IMR-90 (cell line): ENCODE measurements at regions not wholly inside any gene's neighbourhood (a gene's known extent, or its start where the extent isn't known, plus 50 kb on each side); places are given as distances from the start of the nearest gene placed in this dataset.

ENCODE experiments used
- ATAC-seq: fragments of 200-7000 bp; cut with Tn5 transposase; 2 replicates; pipeline ENCODE4 v1.9.1; 2020; ENCODE audit warnings: low read depth, mild to moderate bottlenecking, moderate library complexity
- BruUV-seq: library from RNA; stranded (reverse); fragments of 400-500 nt; replicated peaks from 2 replicates; lab custom pipeline; 2021; lab: Mats Ljungman, UMichigan
- CTCF ChIA-PET: fragments of 300-600 bp; formaldehyde crosslinking; extraction: SDS; loops from one replicate; lab custom pipeline; 2021; ENCODE audit warnings: antibody characterized with exemption; lab: Yijun Ruan, JAX
- POLR2A ChIA-PET: fragments of 300-600 bp; sonication (Branson Sonifier 250); formaldehyde crosslinking; loops from one replicate; lab custom pipeline; 2022; ENCODE audit warnings: antibody characterized with exemption; ENCODE audit not compliant: unreplicated experiment; lab: Charles Lee
- DNase-seq: peaks from one replicate; pipeline ENCODE4 v3.0.0; 2013
- H2AFZ ChIP-seq: replicated peaks from 2 replicates; pipeline ENCODE3; 2013; ENCODE audit warnings: low read length, mild to moderate bottlenecking; ENCODE audit not compliant: poor library complexity
- H2AK5ac ChIP-seq: 2 replicates; pipeline ENCODE4 v1.6.1; 2013; ENCODE audit warnings: low read depth, low read length, inconsistent platforms
- H2AK9ac ChIP-seq: replicated peaks from 2 replicates; pipeline ENCODE3; 2013; ENCODE audit warnings: mild to moderate bottlenecking, low read depth, low read length, moderate library complexity; ENCODE audit not compliant: poor library complexity
- H2BK120ac ChIP-seq: 2 replicates; pipeline ENCODE4 v1.6.1; 2013; ENCODE audit warnings: low read depth, low read length, inconsistent platforms
- H2BK15ac ChIP-seq: 3 replicates; pipeline ENCODE4 v1.6.1; 2013; ENCODE audit warnings: low read depth, low read length, inconsistent platforms
- H2BK20ac ChIP-seq: 2 replicates; pipeline ENCODE4 v1.6.1; 2013; ENCODE audit warnings: low read depth, mild to moderate bottlenecking, inconsistent platforms, low read length, moderate library complexity
- H2BK5ac ChIP-seq: 2 replicates; pipeline ENCODE4 v1.6.1; 2013; ENCODE audit warnings: mild to moderate bottlenecking, low read depth, low read length, inconsistent platforms; ENCODE audit not compliant: poor library complexity, severe bottlenecking
- H3K14ac ChIP-seq: replicated peaks from 2 replicates; pipeline ENCODE4 v1.6.1; 2013; ENCODE audit warnings: low read depth, low read length, inconsistent platforms
- H3K18ac ChIP-seq: 2 replicates; pipeline ENCODE4 v1.6.1; 2013; ENCODE audit warnings: low read depth, low read length, control low read depth
- H3K23ac ChIP-seq: 2 replicates; pipeline ENCODE4 v1.6.1; 2013; ENCODE audit warnings: low read depth, low read length, inconsistent platforms
- H3K27ac ChIP-seq: 2 replicates; pipeline ENCODE4 v1.5.1; 2013; ENCODE audit warnings: mild to moderate bottlenecking, control low read depth, low read length; ENCODE audit not compliant: insufficient read depth
- H3K27me3 ChIP-seq: 2 replicates; pipeline ENCODE4 v1.6.1; 2013; ENCODE audit warnings: low read length; ENCODE audit not compliant: control insufficient read depth, insufficient read depth
- H3K36me3 ChIP-seq: 2 replicates; pipeline ENCODE4 v1.6.1; 2013; ENCODE audit warnings: low read length, mixed read lengths; ENCODE audit not compliant: control insufficient read depth, insufficient read depth
- H3K4ac ChIP-seq: 2 replicates; pipeline ENCODE4 v1.6.1; 2013; ENCODE audit warnings: low read depth, low read length, inconsistent platforms
- H3K4me1 ChIP-seq: 2 replicates; pipeline ENCODE4 v1.6.1; 2013; ENCODE audit warnings: low read length, mixed read lengths; ENCODE audit not compliant: control insufficient read depth, insufficient read depth
- H3K4me2 ChIP-seq: 2 replicates; pipeline ENCODE4 v1.6.1; 2013; ENCODE audit warnings: low read depth, mild to moderate bottlenecking, control low read depth, low read length, moderate library complexity
- H3K4me3 ChIP-seq: 2 replicates; pipeline ENCODE4 v1.5.1; 2013; ENCODE audit warnings: low read depth, mild to moderate bottlenecking, control low read depth, low read length, moderate library complexity; ENCODE audit not compliant: insufficient read depth
- H3K56ac ChIP-seq: 2 replicates; pipeline ENCODE4 v1.6.1; 2013; ENCODE audit warnings: low read length, inconsistent platforms; ENCODE audit not compliant: insufficient read depth; ENCODE audit errors: extremely low read depth
- H3K79me1 ChIP-seq, 2 experiments: 2 replicates each; pipeline ENCODE4 v1.6.1; 2013; ENCODE audit warnings: low read length in 2 of 2, inconsistent platforms in 1 of 2, low read depth in 1 of 2
- H3K9ac ChIP-seq: 2 replicates; pipeline ENCODE4 v1.6.1; 2013; ENCODE audit warnings: low read depth, low read length, control low read depth
- H3K9me1 ChIP-seq: 2 replicates; pipeline ENCODE4 v1.6.1; 2013; ENCODE audit warnings: low read length, inconsistent platforms; ENCODE audit not compliant: insufficient read depth
- H3K9me3 ChIP-seq: 2 replicates; pipeline ENCODE4 v1.6.1; 2013; ENCODE audit warnings: low read length; ENCODE audit not compliant: control insufficient read depth, insufficient read depth
- H4K20me1 ChIP-seq: 2 replicates; pipeline ENCODE4 v1.6.1; 2013; ENCODE audit warnings: low read length, inconsistent platforms; ENCODE audit not compliant: insufficient read depth
- H4K5ac ChIP-seq: 2 replicates; pipeline ENCODE4 v1.6.1; 2013; ENCODE audit warnings: mild to moderate bottlenecking, low read depth, low read length, control low read depth
- H4K8ac ChIP-seq, 2 experiments: 2 replicates each; pipeline ENCODE4 v1.6.1; 2013; ENCODE audit warnings: low read depth in 2 of 2, low read length in 2 of 2, control low read depth in 1 of 2, inconsistent platforms in 1 of 2
- H4K91ac ChIP-seq: 2 replicates; pipeline ENCODE4 v1.6.1; 2013; ENCODE audit warnings: low read depth, low read length, inconsistent platforms; ENCODE audit not compliant: insufficient read depth
- BHLHE40 ChIP-seq: fragments of 150-350 bp; IDR thresholded peaks from 2 replicates; pipeline ENCODE4 v1.6.1; 2016; ENCODE audit warnings: mild to moderate bottlenecking, low read depth, low read length
- CEBPB ChIP-seq: IDR thresholded peaks from 2 replicates; pipeline ENCODE4 v1.6.1; 2012; ENCODE audit warnings: low read depth, low read length, improper control_type of control experiment
- ELK1 ChIP-seq: fragments of 150-350 bp; IDR thresholded peaks from 2 replicates; pipeline ENCODE4 v1.6.1; 2016; ENCODE audit warnings: low read depth, mild to moderate bottlenecking, low read length, moderate library complexity, borderline replicate concordance
- FOS ChIP-seq: fragments of 150-350 bp; IDR thresholded peaks from 2 replicates; pipeline ENCODE4 v1.6.1; 2016; ENCODE audit warnings: low read depth, low read length
- MAZ ChIP-seq: IDR thresholded peaks from 2 replicates; pipeline ENCODE4 v1.6.1; 2012; ENCODE audit warnings: low read depth, mild to moderate bottlenecking, low read length, improper control_type of control experiment, moderate library complexity, borderline replicate concordance
- MXI1 ChIP-seq: IDR thresholded peaks from 2 replicates; pipeline ENCODE4 v1.6.1; 2012; ENCODE audit warnings: low read depth, mild to moderate bottlenecking, low read length, moderate library complexity, borderline replicate concordance
- NFE2L2 ChIP-seq: fragments of 150-350 bp; IDR thresholded peaks from 2 replicates; pipeline ENCODE4 v1.6.1; 2016; ENCODE audit warnings: low read depth, mild to moderate bottlenecking, low read length
- RAD21 ChIP-seq: IDR thresholded peaks from 2 replicates; pipeline ENCODE4 v1.6.1; 2012; ENCODE audit warnings: low read length, improper control_type of control experiment
- RCOR1 ChIP-seq: IDR thresholded peaks from 2 replicates; pipeline ENCODE4 v1.6.1; 2012; ENCODE audit warnings: mild to moderate bottlenecking, low read length, improper control_type of control experiment; ENCODE audit not compliant: insufficient replicate concordance
- SMC3 ChIP-seq: fragments of 150-350 bp; IDR thresholded peaks from 2 replicates; pipeline ENCODE4 v1.6.1; 2016; ENCODE audit warnings: low read depth, mild to moderate bottlenecking, antibody characterized with exemption, low read length, moderate library complexity
- USF2 ChIP-seq: fragments of 150-350 bp; IDR thresholded peaks from 2 replicates; pipeline ENCODE4 v1.6.1; 2017; ENCODE audit warnings: mild to moderate bottlenecking, antibody characterized with exemption, low read length, low read depth
- WGBS, 2 experiments: methylation state at CpG; one replicate each; pipeline versions ENCODE4 v1.1.5 to v1.1.7; 2013; ENCODE audit warnings: missing lambda C conversion rate in 2 of 2; ENCODE audit not compliant: insufficient read length in 1 of 2; ENCODE audit errors: extremely low coverage in 2 of 2; 5-methylcytosine and 5-hydroxymethylcytosine counted together
- dilution Hi-C: fragments of 300-500 bp; cut with HindIII; formaldehyde crosslinking; loops from one replicate; pipeline ENCODE4 v1.14.3; 2018; ENCODE audit warnings: low sequenced_read_pairs; ENCODE audit not compliant: unreplicated experiment
- in situ Hi-C: fragments of 300-500 bp; cut with MboI; formaldehyde crosslinking; loops from 3 replicates; pipeline ENCODE4 v1.14.3; 2019; ENCODE audit warnings: low sequenced_read_pairs, inconsistent platforms, mixed read lengths
- intact Hi-C: fragments of 100-400 bp; cut with micrococcal nuclease; formaldehyde crosslinking; loops from 2 replicates; pipeline ENCODE4 v1.10.0; 2022

- in situ Hi-C loops (no loop called here), dilution Hi-C loops (no loop called here), intact Hi-C loops (no loop called here)
- no peak overlapping the region for H2BK20ac ChIP-seq
- H3K14ac ChIP-seq: no peak overlapping the region
- H3K4me2 ChIP-seq: no peak overlapping the region
- DNase-seq (no peak), ATAC-seq (no peak)
- no peak overlapping the region for H2BK5ac ChIP-seq
- no peaks in the 10 kb centered on the region for H3K9me3 ChIP-seq
- H3K79me1 ChIP-seq: no peaks in the 10 kb centered on the region
- no peaks in the 10 kb centered on the region for H3K27me3 ChIP-seq
- no peak for TF ChIP-seq RAD21
- TF ChIP-seq BHLHE40: no peak
- TF ChIP-seq SMC3: no peak
- TF ChIP-seq CEBPB: no peak
- no peak for TF ChIP-seq USF2
- TF ChIP-seq NFE2L2: no peak
- TF ChIP-seq RCOR1: no peak
- no peak for TF ChIP-seq MXI1
- TF ChIP-seq MAZ: no peak
- no peak for TF ChIP-seq ELK1
- TF ChIP-seq FOS: no peak
- no peaks in the 10 kb centered on the region for H3K9me1 ChIP-seq
- H3K18ac ChIP-seq: no peak overlapping the region
- H3K27ac ChIP-seq: no peak overlapping the region
- ChIA-PET POLR2A (no interaction called here), CTCF (no interaction called here)
- H2AK5ac ChIP-seq: no peak overlapping the region
- no peak overlapping the region for H3K23ac ChIP-seq
- no peak overlapping the region for H3K4me3 ChIP-seq
- no peak overlapping the region for H2BK120ac ChIP-seq
- no peak overlapping the region for H3K56ac ChIP-seq
- H2BK15ac ChIP-seq: no peak overlapping the region
- no peak overlapping the region for H4K91ac ChIP-seq
- peak overlapping the region; percentile 26 for H2AFZ ChIP-seq
- H4K8ac ChIP-seq: no peak overlapping the region
- H4K5ac ChIP-seq: no peak overlapping the region
- H3K36me3 ChIP-seq: no peaks in the 10 kb centered on the region
- H3K4me1 ChIP-seq: no peaks in the 10 kb centered on the region
- no peak overlapping the region for H3K4ac ChIP-seq
- no CpG with 5 or more reads among the region's 1 CpG for WGBS, 2 experiments
- BruUV-seq: no TSS peak
- H2AK9ac ChIP-seq: no peak overlapping the region
- no peaks in the 10 kb centered on the region for H4K20me1 ChIP-seq
- H3K9ac ChIP-seq: no peak overlapping the region
Observed at GRCh38 chr18:68233018-68233417, 481.9 kb downstream of the TMX3 start.
